ENCODE measurements at regions not wholly inside any gene's neighbourhood (a gene's known extent, or its start where the extent isn't known, plus 50 kb on each side); places are given as distances from the start of the nearest gene placed in this dataset.

- CTCF ChIA-PET = interaction anchor here (0.6 kb wide), 1 partner anchor 423 kb away, joined by 3 read pairs; no protein-coding TSS in a partner anchor
- TF ChIP-seq CTCF (conservative IDR thresholded peaks at IDR 0.05; ENCODE audit: low read depth) = no peak
- no peak for DNase-seq (ENCODE audit: low spot score)
- H3K27ac ChIP-seq = no peak overlapping the region
- POLR2A ChIA-PET (ENCODE audit: low non-redundant PET) = no interaction called here
Measured at GRCh38 chr3:104909198-104909597, 457.5 kb upstream of the ALCAM start.

GRCh38 chr3:104909721-104910120 is 457.0 kb upstream of the ALCAM start:
- H3K27ac ChIP-seq = no peak overlapping the region
- CTCF ChIA-PET = interaction anchor here (0.6 kb wide), 1 partner anchor 423 kb away, joined by 3 read pairs; no protein-coding TSS in a partner anchor
- no peak for DNase-seq (ENCODE audit: low spot score)
- POLR2A ChIA-PET (ENCODE audit: low non-redundant PET) = no interaction called here
- TF ChIP-seq CTCF (conservative IDR thresholded peaks at IDR 0.05; ENCODE audit: low read depth) = no peak

- TF ChIP-seq CTCF (conservative IDR thresholded peaks at IDR 0.05; ENCODE audit: low read depth) = no peak
- no peak for DNase-seq (ENCODE audit: low spot score)
- POLR2A ChIA-PET (ENCODE audit: low non-redundant PET) = no interaction called here
- CTCF ChIA-PET = interaction anchor here (0.7 kb wide), 2 partner anchors 64 to 160 kb away, joined by 3 to 5 read pairs; no protein-coding TSS in a partner anchor
- H3K27ac ChIP-seq = no peak overlapping the region
Measured at GRCh38 chr3:104911376-104911775, 455.3 kb upstream of the ALCAM start.

GRCh38 chr3:104916971-104917370 is 449.7 kb upstream of the ALCAM start:
- TF ChIP-seq CTCF (conservative IDR thresholded peaks at IDR 0.05; ENCODE audit: low read depth) = no peak
- CTCF ChIA-PET = no interaction called here
- no peak overlapping the region for H3K27ac ChIP-seq
- DNase-seq (ENCODE audit: low spot score) = no peak
- POLR2A ChIA-PET (ENCODE audit: low non-redundant PET) = no interaction called here

- no peak for TF ChIP-seq CTCF (conservative IDR thresholded peaks at IDR 0.05; ENCODE audit: low read depth)
Measured at GRCh38 chr3:104920512-104920911, 446.2 kb upstream of the ALCAM start.

GRCh38 chr3:104933972-104934371 is 432.7 kb upstream of the ALCAM start:
- TF ChIP-seq CTCF (conservative IDR thresholded peaks at IDR 0.05; ENCODE audit: low read depth) = no peak
- POLR2A ChIA-PET (ENCODE audit: low non-redundant PET) = no interaction called here
- no peak overlapping the region for H3K27ac ChIP-seq
- DNase-seq (ENCODE audit: low spot score) = no peak
- CTCF ChIA-PET = interaction anchor here (1.2 kb wide), 1 partner anchor 29 kb away, joined by 3 read pairs; no protein-coding TSS in a partner anchor

More at GRCh38 chr3:104920512-104920911, 446.2 kb upstream of the ALCAM start:
- DNase-seq (ENCODE audit: low spot score) = no peak
- CTCF ChIA-PET = no interaction called here
- no peak overlapping the region for H3K27ac ChIP-seq
- POLR2A ChIA-PET (ENCODE audit: low non-redundant PET) = no interaction called here
